Testis (tissue), 2 donors: ENCODE measurements at regions not wholly inside any gene's neighbourhood (a gene's known extent, or its start where the extent isn't known, plus 50 kb on each side); places are given as distances from the start of the nearest gene placed in this dataset.

Experiments
- POLR2A ChIP-seq: fragments of 450-650 bp; IDR thresholded peaks from one replicate; pipeline ENCODE4 v1.6.1; 2017; ENCODE audit warnings: antibody characterized with exemption, mild to moderate bottlenecking, moderate library complexity
- TF ChIP-seq, protein P1 (sequence below), 3 experiments: fragments of 450-650 bp in 2 of 3; fragments of 200-600 bp in 1 of 3; sonication (generic) in 1 of 3; IDR thresholded peaks; one replicate each; pipeline ENCODE4 v1.5.1; 2016 to 2019; ENCODE audit warnings: antibody characterized with exemption in 3 of 3, mild to moderate bottlenecking in 2 of 3, moderate library complexity in 1 of 3

GRCh38 chr6:17219098-17219497 is 62.1 kb upstream of the RBM24 start:
- TF ChIP-seq, protein P1, sequence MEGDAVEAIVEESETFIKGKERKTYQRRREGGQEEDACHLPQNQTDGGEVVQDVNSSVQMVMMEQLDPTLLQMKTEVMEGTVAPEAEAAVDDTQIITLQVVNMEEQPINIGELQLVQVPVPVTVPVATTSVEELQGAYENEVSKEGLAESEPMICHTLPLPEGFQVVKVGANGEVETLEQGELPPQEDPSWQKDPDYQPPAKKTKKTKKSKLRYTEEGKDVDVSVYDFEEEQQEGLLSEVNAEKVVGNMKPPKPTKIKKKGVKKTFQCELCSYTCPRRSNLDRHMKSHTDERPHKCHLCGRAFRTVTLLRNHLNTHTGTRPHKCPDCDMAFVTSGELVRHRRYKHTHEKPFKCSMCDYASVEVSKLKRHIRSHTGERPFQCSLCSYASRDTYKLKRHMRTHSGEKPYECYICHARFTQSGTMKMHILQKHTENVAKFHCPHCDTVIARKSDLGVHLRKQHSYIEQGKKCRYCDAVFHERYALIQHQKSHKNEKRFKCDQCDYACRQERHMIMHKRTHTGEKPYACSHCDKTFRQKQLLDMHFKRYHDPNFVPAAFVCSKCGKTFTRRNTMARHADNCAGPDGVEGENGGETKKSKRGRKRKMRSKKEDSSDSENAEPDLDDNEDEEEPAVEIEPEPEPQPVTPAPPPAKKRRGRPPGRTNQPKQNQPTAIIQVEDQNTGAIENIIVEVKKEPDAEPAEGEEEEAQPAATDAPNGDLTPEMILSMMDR (IDR thresholded peaks at IDR 0.05), result no peak
- TF ChIP-seq POLR2A, result no peak
